ENCODE measurements at regions not wholly inside any gene's neighbourhood (a gene's known extent, or its start where the extent isn't known, plus 50 kb on each side); places are given as distances from the start of the nearest gene placed in this dataset.

- TF ChIP-seq CTCF (IDR thresholded peaks at IDR 0.05; ENCODE audit: borderline replicate concordance, extremely low read depth, low read length, poor library complexity, severe bottlenecking) (no peak), EZH2 (IDR thresholded peaks at IDR 0.05; ENCODE audit: borderline replicate concordance, low read depth, low read length, severe bottlenecking) (no peak)
These were observed 255.5 kb downstream of the OPA1 start for GRCh38 chr3:193848547-193848946.
